ENCODE measurements at regions not wholly inside any gene's neighbourhood (a gene's known extent, or its start where the extent isn't known, plus 50 kb on each side); places are given as distances from the start of the nearest gene placed in this dataset.

DNA sequence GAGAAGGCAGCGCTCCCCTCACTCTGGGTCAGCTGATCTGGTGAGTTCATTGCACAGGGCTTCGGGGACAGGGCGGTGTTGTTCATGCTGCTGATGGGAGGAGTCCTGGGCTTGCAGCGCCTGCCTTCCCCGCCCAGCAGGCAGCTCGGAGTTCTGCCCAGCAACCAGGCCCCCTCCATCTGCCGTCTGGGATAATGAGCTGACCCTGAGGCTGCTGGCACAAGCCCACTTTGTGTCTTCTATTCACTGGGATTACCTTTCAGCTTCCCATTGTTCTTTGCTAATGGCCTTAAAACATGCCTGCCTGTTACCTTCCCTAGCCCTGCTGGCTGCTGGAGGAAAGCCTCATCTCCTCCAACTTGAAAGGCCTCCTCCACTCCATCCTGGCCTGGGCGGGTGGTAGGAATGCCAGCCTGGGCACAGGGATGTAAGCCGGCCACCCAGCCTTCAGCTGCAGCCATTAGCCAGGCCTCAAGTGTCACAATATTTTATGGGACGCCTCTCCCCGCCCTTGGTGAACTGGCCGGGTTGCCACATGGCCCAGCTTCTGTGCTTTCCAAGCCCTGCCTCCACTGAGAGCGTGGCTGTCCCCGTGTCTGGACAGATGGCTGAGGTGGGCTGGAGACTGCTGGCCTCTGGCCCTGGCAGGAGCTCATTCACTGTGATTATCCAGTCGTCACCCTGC is 70.4 kb downstream of the GADD45G start:
- TF ChIP-seq, protein P1, sequence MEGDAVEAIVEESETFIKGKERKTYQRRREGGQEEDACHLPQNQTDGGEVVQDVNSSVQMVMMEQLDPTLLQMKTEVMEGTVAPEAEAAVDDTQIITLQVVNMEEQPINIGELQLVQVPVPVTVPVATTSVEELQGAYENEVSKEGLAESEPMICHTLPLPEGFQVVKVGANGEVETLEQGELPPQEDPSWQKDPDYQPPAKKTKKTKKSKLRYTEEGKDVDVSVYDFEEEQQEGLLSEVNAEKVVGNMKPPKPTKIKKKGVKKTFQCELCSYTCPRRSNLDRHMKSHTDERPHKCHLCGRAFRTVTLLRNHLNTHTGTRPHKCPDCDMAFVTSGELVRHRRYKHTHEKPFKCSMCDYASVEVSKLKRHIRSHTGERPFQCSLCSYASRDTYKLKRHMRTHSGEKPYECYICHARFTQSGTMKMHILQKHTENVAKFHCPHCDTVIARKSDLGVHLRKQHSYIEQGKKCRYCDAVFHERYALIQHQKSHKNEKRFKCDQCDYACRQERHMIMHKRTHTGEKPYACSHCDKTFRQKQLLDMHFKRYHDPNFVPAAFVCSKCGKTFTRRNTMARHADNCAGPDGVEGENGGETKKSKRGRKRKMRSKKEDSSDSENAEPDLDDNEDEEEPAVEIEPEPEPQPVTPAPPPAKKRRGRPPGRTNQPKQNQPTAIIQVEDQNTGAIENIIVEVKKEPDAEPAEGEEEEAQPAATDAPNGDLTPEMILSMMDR (optimal IDR thresholded peaks at IDR 0.05 in 1 of 3, IDR thresholded peaks at IDR 0.05 in 1 of 3, conservative IDR thresholded peaks at IDR 0.05 in 1 of 3; ENCODE audit: extremely low read depth in 1 of 3, insufficient read depth in 2 of 3, low read length in 3 of 3): no peak
- TF ChIP-seq EZH2 (IDR thresholded peaks at IDR 0.05; ENCODE audit: low read length): no peak
- peaks cover 3% of the 10 kb centered on the region for H3K9me3 ChIP-seq (ENCODE audit: control insufficient read depth, low read depth, low read length)
- H3K9ac ChIP-seq (ENCODE audit: control insufficient read depth, extremely low read depth, insufficient read depth, low read length): no peak overlapping the region
- no peak overlapping the region for H3K4me2 ChIP-seq (ENCODE audit: control insufficient read depth, extremely low read depth, insufficient read depth, low read depth, low read length)
- H3K36me3 ChIP-seq (ENCODE audit: control insufficient read depth in 2 of 2, extremely low read depth in 1 of 2, insufficient read depth in 2 of 2, low read length in 2 of 2): no peaks in the 10 kb centered on the region
- H3K79me2 ChIP-seq (ENCODE audit: control insufficient read depth, insufficient read depth, low read length): no peaks in the 10 kb centered on the region
- no peaks in the 10 kb centered on the region for H3K4me1 ChIP-seq (ENCODE audit: control insufficient read depth, extremely low read depth, insufficient read depth, low read length)
- H3K27me3 ChIP-seq (ENCODE audit: control insufficient read depth, extremely low read depth, insufficient read depth, low read length): peaks cover 22% of the 10 kb centered on the region
- no peak overlapping the region for H2AFZ ChIP-seq (ENCODE audit: control insufficient read depth, low read length)
- H4K20me1 ChIP-seq (ENCODE audit: control insufficient read depth, extremely low read depth, insufficient read depth, low read length): no peaks in the 10 kb centered on the region
- dilution Hi-C loops (cut with MboI; ENCODE audit: extremely low pct_ligation_motif_present, low sequenced_read_pairs): no loop called here
- H3K9me1 ChIP-seq (ENCODE audit: control insufficient read depth, extremely low read depth, insufficient read depth, low read length): no peaks in the 10 kb centered on the region
- H3K27ac ChIP-seq (ENCODE audit: control insufficient read depth, insufficient read depth, low read length): no peak overlapping the region
- DNase-seq (ENCODE audit: low read depth, low spot score) (no peak), FAIRE-seq (no peak)
- H3K4me3 ChIP-seq (ENCODE audit: control insufficient read depth in 2 of 3, extremely low read depth in 1 of 3, insufficient read depth in 2 of 3, low read depth in 1 of 3, low read length in 3 of 3): no peak overlapping the region

DNA sequence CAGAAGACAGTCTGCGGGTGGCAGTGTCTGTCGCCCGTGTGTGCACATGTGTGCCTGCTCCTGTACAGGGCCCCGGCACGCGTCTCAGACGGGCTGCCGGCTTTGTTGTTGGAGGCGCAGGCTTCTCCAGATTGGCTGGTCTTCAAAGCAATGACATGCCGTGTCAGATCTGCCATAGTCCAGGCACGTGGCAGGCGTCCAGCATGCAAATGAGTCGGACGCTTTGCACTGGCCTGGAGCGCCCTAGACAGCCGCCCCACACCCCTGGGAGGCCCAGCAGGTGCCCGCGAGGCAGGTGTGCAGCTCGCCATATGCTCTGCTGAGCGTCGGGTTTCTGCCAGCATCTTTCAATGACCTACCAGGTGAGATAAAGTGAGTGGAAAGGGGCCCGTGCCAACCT is 71.5 kb downstream of the GADD45G start:
- H3K4me3 ChIP-seq (ENCODE audit: control insufficient read depth in 2 of 3, extremely low read depth in 1 of 3, insufficient read depth in 2 of 3, low read depth in 1 of 3, low read length in 3 of 3): no peak overlapping the region
- H4K20me1 ChIP-seq (ENCODE audit: control insufficient read depth, extremely low read depth, insufficient read depth, low read length): no peaks in the 10 kb centered on the region
- no peaks in the 10 kb centered on the region for H3K9me1 ChIP-seq (ENCODE audit: control insufficient read depth, extremely low read depth, insufficient read depth, low read length)
- peaks cover 22% of the 10 kb centered on the region for H3K27me3 ChIP-seq (ENCODE audit: control insufficient read depth, extremely low read depth, insufficient read depth, low read length)
- FAIRE-seq (no peak), DNase-seq (ENCODE audit: low read depth, low spot score) (no peak)
- dilution Hi-C loops (cut with MboI; ENCODE audit: extremely low pct_ligation_motif_present, low sequenced_read_pairs): no loop called here
- no peaks in the 10 kb centered on the region for H3K4me1 ChIP-seq (ENCODE audit: control insufficient read depth, extremely low read depth, insufficient read depth, low read length)
- H3K79me2 ChIP-seq (ENCODE audit: control insufficient read depth, insufficient read depth, low read length): no peaks in the 10 kb centered on the region
- no peak overlapping the region for H3K4me2 ChIP-seq (ENCODE audit: control insufficient read depth, extremely low read depth, insufficient read depth, low read depth, low read length)
- no peak overlapping the region for H3K9ac ChIP-seq (ENCODE audit: control insufficient read depth, extremely low read depth, insufficient read depth, low read length)
- H2AFZ ChIP-seq (ENCODE audit: control insufficient read depth, low read length): no peak overlapping the region
- no peak for TF ChIP-seq EZH2 (IDR thresholded peaks at IDR 0.05; ENCODE audit: low read length)
- TF ChIP-seq, protein P1 (optimal IDR thresholded peaks at IDR 0.05 in 1 of 3, IDR thresholded peaks at IDR 0.05 in 1 of 3, conservative IDR thresholded peaks at IDR 0.05 in 1 of 3; ENCODE audit: extremely low read depth in 1 of 3, insufficient read depth in 2 of 3, low read length in 3 of 3): no peak
- no peaks in the 10 kb centered on the region for H3K36me3 ChIP-seq (ENCODE audit: control insufficient read depth in 2 of 2, extremely low read depth in 1 of 2, insufficient read depth in 2 of 2, low read length in 2 of 2)
- no peak overlapping the region for H3K27ac ChIP-seq (ENCODE audit: control insufficient read depth, insufficient read depth, low read length)
- H3K9me3 ChIP-seq (ENCODE audit: control insufficient read depth, low read depth, low read length): peaks cover 3% of the 10 kb centered on the region

Data from keratinocyte (primary cell).